Mesodermal cell (in vitro differentiated cells): ENCODE measurements at regions not wholly inside any gene's neighbourhood (a gene's known extent, or its start where the extent isn't known, plus 50 kb on each side); places are given as distances from the start of the nearest gene placed in this dataset.

Source experiments
- H3K27ac ChIP-seq: 2 replicates; pipeline ENCODE4 v1.7.0; 2013; ENCODE audit warnings: mild to moderate bottlenecking, low read depth, low read length, moderate library complexity; ENCODE audit not compliant: severe bottlenecking
- H3K36me3 ChIP-seq: 2 replicates; pipeline ENCODE4 v1.7.1; 2013; ENCODE audit warnings: mild to moderate bottlenecking, low read length, moderate library complexity; ENCODE audit not compliant: control insufficient read depth, insufficient read depth
- H3K4me1 ChIP-seq: one replicate; pipeline ENCODE4 v1.7.1; 2013; ENCODE audit warnings: mild to moderate bottlenecking, low read length; ENCODE audit not compliant: insufficient read depth, control insufficient read depth, poor library complexity, severe bottlenecking
- H3K4me3 ChIP-seq: 2 replicates; pipeline ENCODE4 v1.7.0; 2013; ENCODE audit warnings: low read length, control low read depth, mild to moderate bottlenecking; ENCODE audit not compliant: insufficient read depth, poor library complexity, severe bottlenecking; ENCODE audit errors: extremely low read depth
- H3K9me3 ChIP-seq: 2 replicates; pipeline ENCODE4 v1.7.1; 2013; ENCODE audit warnings: mild to moderate bottlenecking, low read length, moderate library complexity; ENCODE audit not compliant: control insufficient read depth
- WGBS, 2 experiments: methylation state at CpG; one replicate each; pipeline ENCODE4 v1.1.5; 2013; ENCODE audit warnings: missing lambda C conversion rate in 2 of 2; ENCODE audit not compliant: insufficient coverage in 2 of 2; 5-methylcytosine and 5-hydroxymethylcytosine counted together

- no peaks in the 10 kb centered on the region for H3K9me3 ChIP-seq
- no peak overlapping the region for H3K27ac ChIP-seq
- no peaks in the 10 kb centered on the region for H3K4me1 ChIP-seq
- no peak overlapping the region for H3K4me3 ChIP-seq
- 75 to 90% methylated on average over 1 of the region's 1 CpG for WGBS, 2 experiments
- no peaks in the 10 kb centered on the region for H3K36me3 ChIP-seq
These were observed 785.2 kb upstream of the GYPC start for GRCh38 chr2:125870746-125871145.

DNA sequence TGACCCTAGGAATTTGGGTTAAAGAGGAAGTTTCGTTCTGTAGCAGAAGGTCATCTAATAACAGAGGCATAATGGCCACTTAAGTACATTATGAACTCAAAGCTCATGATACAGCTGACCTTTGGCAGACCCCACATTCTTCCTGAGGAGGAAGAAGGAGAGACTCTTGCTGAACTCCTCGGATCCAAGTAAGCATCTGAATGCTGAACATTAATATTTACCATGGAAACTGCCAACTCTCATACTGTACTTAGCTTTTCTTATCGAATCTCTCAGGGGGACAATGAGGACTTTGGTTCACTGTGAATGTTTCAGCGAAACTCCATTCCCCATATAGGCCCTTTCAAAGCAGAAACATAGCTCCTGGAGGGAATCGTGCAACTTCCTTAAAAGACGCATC lies 781.4 kb upstream of the GYPC start:
- Histone ChIP-seq H3K36me3 (no peaks in the 10 kb centered on the region), H3K27ac (no peak overlapping the region), H3K4me1 (no peaks in the 10 kb centered on the region), H3K4me3 (no peak overlapping the region), H3K9me3 (no peaks in the 10 kb centered on the region)
- WGBS, 2 experiments: 91 to 100% methylated on average over 4 to 5 of the region's 6 CpGs

DNA sequence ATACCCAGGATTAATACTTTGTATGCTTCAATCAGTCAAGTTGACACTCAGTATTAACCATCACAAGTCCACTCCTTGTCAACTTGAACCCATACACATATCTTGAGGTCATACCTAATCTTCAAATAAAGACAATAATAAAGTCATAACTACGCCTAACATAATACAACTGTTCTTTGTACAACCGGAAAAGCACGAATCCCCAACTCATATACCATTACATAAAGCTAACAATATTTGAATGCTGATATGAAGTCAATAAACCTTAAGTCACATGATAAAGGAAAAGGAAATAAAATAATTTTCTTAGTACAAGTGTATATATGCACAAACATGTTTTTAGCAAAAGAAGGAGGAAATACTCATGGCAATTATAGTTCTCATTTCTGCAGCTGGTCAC lies 770.6 kb upstream of the GYPC start:
- Histone ChIP-seq H3K27ac (no peak overlapping the region), H3K4me1 (no peaks in the 10 kb centered on the region), H3K4me3 (no peak overlapping the region), H3K9me3 (peaks cover 9% of the 10 kb centered on the region), H3K36me3 (no peaks in the 10 kb centered on the region)
- WGBS, 2 experiments: no CpG with 5 or more reads among the region's 3 CpGs

DNA sequence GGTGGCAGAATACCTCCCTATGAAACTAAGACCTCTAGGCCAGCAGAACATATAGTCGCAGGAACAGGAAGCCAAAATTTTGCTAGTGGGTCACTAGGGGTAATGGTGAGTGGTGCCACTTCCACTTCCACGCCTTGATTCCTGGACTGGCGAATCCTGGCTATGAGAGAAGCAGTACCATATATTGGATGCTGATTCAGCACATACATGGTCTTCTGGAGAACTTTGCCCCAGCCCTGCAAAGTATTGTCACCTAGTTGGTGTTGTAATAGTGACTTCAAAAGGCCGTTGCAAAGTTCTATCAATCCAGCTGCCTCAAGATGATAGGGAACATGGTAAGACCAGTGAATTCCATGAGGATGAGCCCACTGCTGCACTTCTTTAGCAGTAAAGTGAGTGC lies 769.8 kb upstream of the GYPC start:
- 93 to 100% methylated on average over 2 to 4 of the region's 4 CpGs for WGBS, 2 experiments

DNA sequence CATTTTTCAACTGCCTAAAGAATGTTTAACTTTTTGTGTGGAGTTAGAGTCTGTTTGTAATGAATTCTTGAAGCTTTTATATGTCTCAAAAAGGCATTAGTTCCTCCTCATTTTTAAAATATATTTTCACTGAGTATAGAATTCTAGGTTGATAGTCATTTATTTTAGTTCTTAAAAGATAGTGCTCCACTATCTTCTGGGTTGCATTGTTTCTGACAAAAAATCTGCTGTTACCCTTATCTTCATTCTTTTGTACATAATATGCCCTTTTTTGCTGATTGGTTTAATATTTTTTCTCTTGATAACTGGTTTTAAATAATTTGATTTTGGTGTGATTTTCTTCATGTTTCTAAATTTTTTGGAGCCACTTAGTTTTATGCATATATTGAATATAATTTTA lies 754.7 kb upstream of the GYPC start:
- Histone ChIP-seq H3K36me3 (no peaks in the 10 kb centered on the region), H3K4me1 (no peaks in the 10 kb centered on the region), H3K9me3 (peaks cover 6% of the 10 kb centered on the region), H3K4me3 (no peak overlapping the region), H3K27ac (no peak overlapping the region)

More for the DNA sequence above, 769.8 kb upstream of the GYPC start:
- peaks cover 9% of the 10 kb centered on the region for H3K9me3 ChIP-seq
- H3K4me3 ChIP-seq: no peak overlapping the region
- H3K4me1 ChIP-seq: no peaks in the 10 kb centered on the region
- no peak overlapping the region for H3K27ac ChIP-seq
- no peaks in the 10 kb centered on the region for H3K36me3 ChIP-seq

GRCh38 chr2:125925891-125926546 lies 729.9 kb upstream of the GYPC start:
- H3K27ac ChIP-seq: no peak overlapping the region
- WGBS, 2 experiments: 89 to 95% methylated on average over 3 to 5 of the region's 7 CpGs

DNA sequence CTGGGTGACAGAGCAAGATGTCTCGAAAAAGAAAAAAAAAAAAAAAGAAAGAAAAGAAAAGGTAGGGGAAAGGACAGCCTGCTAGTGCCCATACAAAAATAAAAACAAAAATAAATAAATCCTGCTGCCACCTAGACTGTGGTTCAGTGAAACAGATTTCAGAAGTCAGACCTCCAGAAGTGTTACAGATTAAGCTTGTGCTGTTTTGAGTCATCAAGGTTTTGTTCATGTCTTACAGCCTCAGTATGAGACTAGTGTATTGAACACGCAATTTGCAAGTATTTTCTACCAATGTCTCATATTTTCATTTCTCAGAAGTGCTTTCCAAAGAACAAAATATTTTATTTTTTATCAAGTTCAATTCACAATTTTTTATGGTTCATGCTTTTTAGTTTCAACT lies 720.4 kb upstream of the GYPC start:
- WGBS, 2 experiments: 80% methylated on average over 1 of the region's 2 CpGs; no CpG with 5 or more reads in 1 of the 2 experiments
- no peak overlapping the region for H3K27ac ChIP-seq
- H3K9me3 ChIP-seq: no peaks in the 10 kb centered on the region
- H3K4me1 ChIP-seq: no peaks in the 10 kb centered on the region
- H3K4me3 ChIP-seq: no peak overlapping the region
- H3K36me3 ChIP-seq: no peaks in the 10 kb centered on the region

More at GRCh38 chr2:125925891-125926546, 729.9 kb upstream of the GYPC start:
- Histone ChIP-seq H3K9me3 (no peaks in the 10 kb centered on the region), H3K4me1 (no peaks in the 10 kb centered on the region), H3K4me3 (no peak overlapping the region), H3K36me3 (no peaks in the 10 kb centered on the region)

GRCh38 chr2:125942585-125943424 lies 713.2 kb upstream of the GYPC start:
- WGBS, 2 experiments: 91 to 92% methylated on average over 13 to 22 of the region's 23 CpGs
- Histone ChIP-seq H3K4me1 (no peaks in the 10 kb centered on the region), H3K27ac (no peak overlapping the region), H3K4me3 (no peak overlapping the region), H3K9me3 (peaks cover 12% of the 10 kb centered on the region), H3K36me3 (no peaks in the 10 kb centered on the region)

DNA sequence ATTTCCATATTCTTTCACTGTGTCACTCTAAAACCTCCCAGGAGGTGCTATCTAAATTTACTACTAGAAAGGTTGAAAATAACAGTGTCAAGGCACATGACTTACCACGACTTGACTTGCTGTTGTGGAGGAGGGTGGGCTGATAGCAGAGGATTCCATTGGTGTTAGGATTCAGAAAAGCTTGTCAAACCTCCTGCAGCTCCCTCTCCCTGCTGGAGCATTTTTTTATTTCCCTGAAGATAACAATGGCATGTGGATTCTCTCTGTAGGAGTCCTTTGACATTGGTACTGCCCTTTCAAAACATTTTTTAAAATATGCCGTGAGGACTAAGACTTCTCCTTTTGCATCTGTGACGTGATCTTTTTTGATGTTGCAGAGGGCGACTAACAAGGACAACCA lies 696.9 kb upstream of the GYPC start:
- no CpG with 5 or more reads among the region's 4 CpGs for WGBS, 2 experiments
- H3K4me3 ChIP-seq: no peak overlapping the region
- peaks cover 5% of the 10 kb centered on the region for H3K9me3 ChIP-seq

GRCh38 chr2:125961739-125962138 lies 694.2 kb upstream of the GYPC start:
- Histone ChIP-seq H3K27ac (no peak overlapping the region), H3K9me3 (no peaks in the 10 kb centered on the region), H3K4me3 (no peak overlapping the region), H3K36me3 (no peaks in the 10 kb centered on the region), H3K4me1 (no peaks in the 10 kb centered on the region)
- WGBS, 2 experiments: 33 to 50% methylated on average over 1 of the region's 1 CpG

More for the DNA sequence above, 696.9 kb upstream of the GYPC start:
- Histone ChIP-seq H3K27ac (no peak overlapping the region), H3K36me3 (no peaks in the 10 kb centered on the region), H3K4me1 (no peaks in the 10 kb centered on the region)

- Histone ChIP-seq H3K4me3 (no peak overlapping the region), H3K9me3 (no peaks in the 10 kb centered on the region), H3K4me1 (no peaks in the 10 kb centered on the region), H3K36me3 (no peaks in the 10 kb centered on the region), H3K27ac (no peak overlapping the region)
- WGBS, 2 experiments: 78 to 94% methylated on average over 2 of the region's 2 CpGs
These were observed 676.1 kb upstream of the GYPC start for GRCh38 chr2:125979886-125980285.
